GM18519 (cell line): ENCODE measurements at regions not wholly inside any gene's neighbourhood (a gene's known extent, or its start where the extent isn't known, plus 50 kb on each side); places are given as distances from the start of the nearest gene placed in this dataset.
"Not testable (repeated sequence)": the region's sequence is repeated elsewhere in the genome, so short reads cannot be mapped to it uniquely, and the experiment has no call there.

Source experiments
- ATAC-seq: cut with Tn5 transposase; IDR thresholded peaks from one replicate; pipeline ENCODE4 v1.9.1; 2021; ENCODE audit warnings: mild to moderate bottlenecking, moderate library complexity; ENCODE audit not compliant: unreplicated experiment, low FRiP score

- no peak for ATAC-seq
Observed at GRCh38 chr1:240722788-240723187, 110.8 kb upstream of the GREM2 start.

GRCh38 chr1:240720976-240721375 lies 109.0 kb upstream of the GREM2 start:
- ATAC-seq = no peak

- no peak for ATAC-seq
Observed at GRCh38 chr1:240719953-240720700, 108.2 kb upstream of the GREM2 start.

- not testable (repeated sequence) for ATAC-seq
Observed at GRCh38 chr1:240716538-240716937, 104.6 kb upstream of the GREM2 start.

GRCh38 chr1:240714568-240715292 lies 102.8 kb upstream of the GREM2 start:
- no peak for ATAC-seq

- no peak for ATAC-seq
Observed at GRCh38 chr1:240712014-240712731, 100.2 kb upstream of the GREM2 start.

- no peak for ATAC-seq
Observed at GRCh38 chr1:240711020-240711419, 99.1 kb upstream of the GREM2 start.

- ATAC-seq = no peak
Observed at GRCh38 chr1:240709676-240710075, 97.7 kb upstream of the GREM2 start.

GRCh38 chr1:240706150-240706935 lies 94.4 kb upstream of the GREM2 start:
- no peak for ATAC-seq

- no peak for ATAC-seq
Observed at GRCh38 chr1:240705579-240705978, 93.6 kb upstream of the GREM2 start.

GRCh38 chr1:240701412-240701811 lies 89.5 kb upstream of the GREM2 start:
- ATAC-seq = no peak

- ATAC-seq = no peak
Observed at GRCh38 chr1:240695416-240695815, 83.5 kb upstream of the GREM2 start.

- no peak for ATAC-seq
Observed at GRCh38 chr1:240693844-240694243, 81.9 kb upstream of the GREM2 start.

- ATAC-seq = no peak
Observed at GRCh38 chr1:240693036-240693435, 81.1 kb upstream of the GREM2 start.

- no peak for ATAC-seq
Observed at GRCh38 chr1:240691909-240692705, 80.2 kb upstream of the GREM2 start.

GRCh38 chr1:240691501-240691900 lies 79.5 kb upstream of the GREM2 start:
- ATAC-seq = no peak

GRCh38 chr1:240687820-240688219 lies 75.9 kb upstream of the GREM2 start:
- ATAC-seq = peak; percentile 91

GRCh38 chr1:240683576-240683975 lies 71.6 kb upstream of the GREM2 start:
- no peak for ATAC-seq

- no peak for ATAC-seq
Observed at GRCh38 chr1:240682859-240683242, 70.9 kb upstream of the GREM2 start.
